Osteoblast (primary cell): ENCODE measurements at regions not wholly inside any gene's neighbourhood (a gene's known extent, or its start where the extent isn't known, plus 50 kb on each side); places are given as distances from the start of the nearest gene placed in this dataset.

Experiments used
- DNase-seq: peaks from one replicate; pipeline ENCODE4 v3.0.0; 2011; ENCODE audit warnings: low spot score, mixed read lengths; ENCODE audit not compliant: insufficient read length; ENCODE audit errors: missing footprints
- H2AFZ ChIP-seq: 2 replicates; pipeline ENCODE4 v1.6.0; 2011; ENCODE audit warnings: mild to moderate bottlenecking, low read length
- H3K27ac ChIP-seq: 2 replicates; pipeline ENCODE4 v1.5.1; 2011; ENCODE audit warnings: mild to moderate bottlenecking, low read depth, low read length, moderate library complexity
- H3K27me3 ChIP-seq: 2 replicates; pipeline ENCODE4 v1.6.0; 2012; ENCODE audit warnings: mild to moderate bottlenecking, control low read depth, inconsistent platforms, low read length, moderate library complexity; ENCODE audit not compliant: insufficient read depth
- H3K36me3 ChIP-seq: 2 replicates; pipeline ENCODE4 v1.5.1; 2011; ENCODE audit warnings: mild to moderate bottlenecking, low read length, control low read depth, moderate library complexity; ENCODE audit not compliant: insufficient read depth
- H3K4me1 ChIP-seq: 2 replicates; pipeline ENCODE4 v1.5.1; 2011; ENCODE audit warnings: mild to moderate bottlenecking, low read length, control low read depth, moderate library complexity; ENCODE audit not compliant: insufficient read depth
- H3K4me2 ChIP-seq: 2 replicates; pipeline ENCODE4 v1.6.0; 2011; ENCODE audit warnings: mild to moderate bottlenecking, low read length; ENCODE audit not compliant: insufficient read depth
- H3K4me3 ChIP-seq: fragments of 200-600 bp; sonication (generic); 3 replicates; pipeline ENCODE4 v1.5.1; 2012; ENCODE audit warnings: mild to moderate bottlenecking, low read length, inconsistent platforms; ENCODE audit not compliant: insufficient read depth
- H3K79me2 ChIP-seq: 2 replicates; pipeline ENCODE4 v1.6.0; 2012; ENCODE audit warnings: mild to moderate bottlenecking, low read length, control low read depth, inconsistent platforms; ENCODE audit not compliant: insufficient read depth
- H3K9me3 ChIP-seq: 2 replicates; pipeline ENCODE4 v1.5.1; 2011; ENCODE audit warnings: low read depth, low read length, control low read depth
- H4K20me1 ChIP-seq: 2 replicates; pipeline ENCODE4 v1.6.0; 2012; ENCODE audit warnings: mild to moderate bottlenecking, low read length, control low read depth; ENCODE audit not compliant: insufficient read depth
- TF ChIP-seq, protein P1 (sequence below): IDR thresholded peaks from 2 replicates; pipeline ENCODE4 v1.5.1; 2011; ENCODE audit warnings: mild to moderate bottlenecking, low read depth, low read length, moderate library complexity; ENCODE audit errors: extremely low read depth

DNA sequence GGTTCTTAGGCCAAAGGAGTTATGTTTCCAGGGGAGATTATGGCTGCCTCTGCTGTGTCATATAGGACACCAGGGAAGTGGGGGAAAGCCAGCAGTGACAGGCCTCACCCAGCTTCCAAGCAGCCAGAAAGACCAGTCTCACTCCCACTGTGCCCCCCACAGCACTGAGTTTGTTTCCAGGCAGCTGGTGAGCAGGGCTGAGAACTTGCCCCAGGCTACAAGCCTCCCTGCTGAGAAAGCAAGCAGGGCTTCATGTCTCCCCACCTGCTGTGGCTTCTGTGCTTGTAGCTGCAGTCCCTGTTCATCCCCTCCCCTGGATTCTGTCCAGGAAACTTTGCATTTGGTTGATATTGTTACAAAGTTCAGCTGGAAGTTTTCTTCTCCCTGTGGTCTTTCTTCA is 376.3 kb downstream of the PDCD6IP start:
- Histone ChIP-seq H3K79me2 (no peaks in the 10 kb centered on the region), H3K4me3 (no peak overlapping the region), H3K27ac (no peak overlapping the region), H4K20me1 (no peaks in the 10 kb centered on the region), H2AFZ (no peak overlapping the region), H3K4me1 (no peaks in the 10 kb centered on the region), H3K4me2 (no peak overlapping the region), H3K36me3 (no peaks in the 10 kb centered on the region), H3K9me3 (no peaks in the 10 kb centered on the region), H3K27me3 (no peaks in the 10 kb centered on the region)
- TF ChIP-seq, protein P1, sequence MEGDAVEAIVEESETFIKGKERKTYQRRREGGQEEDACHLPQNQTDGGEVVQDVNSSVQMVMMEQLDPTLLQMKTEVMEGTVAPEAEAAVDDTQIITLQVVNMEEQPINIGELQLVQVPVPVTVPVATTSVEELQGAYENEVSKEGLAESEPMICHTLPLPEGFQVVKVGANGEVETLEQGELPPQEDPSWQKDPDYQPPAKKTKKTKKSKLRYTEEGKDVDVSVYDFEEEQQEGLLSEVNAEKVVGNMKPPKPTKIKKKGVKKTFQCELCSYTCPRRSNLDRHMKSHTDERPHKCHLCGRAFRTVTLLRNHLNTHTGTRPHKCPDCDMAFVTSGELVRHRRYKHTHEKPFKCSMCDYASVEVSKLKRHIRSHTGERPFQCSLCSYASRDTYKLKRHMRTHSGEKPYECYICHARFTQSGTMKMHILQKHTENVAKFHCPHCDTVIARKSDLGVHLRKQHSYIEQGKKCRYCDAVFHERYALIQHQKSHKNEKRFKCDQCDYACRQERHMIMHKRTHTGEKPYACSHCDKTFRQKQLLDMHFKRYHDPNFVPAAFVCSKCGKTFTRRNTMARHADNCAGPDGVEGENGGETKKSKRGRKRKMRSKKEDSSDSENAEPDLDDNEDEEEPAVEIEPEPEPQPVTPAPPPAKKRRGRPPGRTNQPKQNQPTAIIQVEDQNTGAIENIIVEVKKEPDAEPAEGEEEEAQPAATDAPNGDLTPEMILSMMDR, result no peak
- DNase-seq, result no peak

DNA sequence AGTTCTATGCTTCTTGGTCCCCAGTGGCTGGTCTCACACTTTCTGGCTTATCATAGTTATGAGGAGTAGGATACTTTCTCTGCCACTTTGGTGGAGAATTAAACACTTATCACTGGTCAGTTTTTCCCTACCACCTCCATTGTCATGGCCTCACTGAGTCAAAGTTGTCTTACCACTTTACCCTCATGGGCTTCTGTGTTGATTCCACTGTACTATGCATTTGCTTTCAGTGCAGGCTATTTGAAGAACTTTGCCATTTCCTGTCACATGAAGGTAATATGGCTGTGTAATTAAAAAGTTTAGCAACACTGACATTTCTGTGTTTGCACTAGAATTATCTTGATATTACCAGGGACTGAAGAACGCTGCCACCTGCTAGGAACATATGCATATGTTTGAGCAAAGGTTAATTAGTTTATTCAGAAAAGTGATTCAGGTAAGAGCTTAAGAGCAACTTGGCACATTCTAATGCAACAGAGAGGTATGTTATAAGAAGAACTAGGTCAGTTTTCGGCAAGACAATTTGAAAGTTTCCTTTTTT is 377.3 kb downstream of the PDCD6IP start:
- Histone ChIP-seq H3K27me3 (no peaks in the 10 kb centered on the region), H3K36me3 (no peaks in the 10 kb centered on the region), H3K4me1 (no peaks in the 10 kb centered on the region), H3K4me2 (no peak overlapping the region), H3K9me3 (no peaks in the 10 kb centered on the region), H3K27ac (no peak overlapping the region), H3K4me3 (no peak overlapping the region), H2AFZ (no peak overlapping the region), H4K20me1 (no peaks in the 10 kb centered on the region), H3K79me2 (no peaks in the 10 kb centered on the region)
- DNase-seq, result no peak
- TF ChIP-seq, protein P1, result no peak

DNA sequence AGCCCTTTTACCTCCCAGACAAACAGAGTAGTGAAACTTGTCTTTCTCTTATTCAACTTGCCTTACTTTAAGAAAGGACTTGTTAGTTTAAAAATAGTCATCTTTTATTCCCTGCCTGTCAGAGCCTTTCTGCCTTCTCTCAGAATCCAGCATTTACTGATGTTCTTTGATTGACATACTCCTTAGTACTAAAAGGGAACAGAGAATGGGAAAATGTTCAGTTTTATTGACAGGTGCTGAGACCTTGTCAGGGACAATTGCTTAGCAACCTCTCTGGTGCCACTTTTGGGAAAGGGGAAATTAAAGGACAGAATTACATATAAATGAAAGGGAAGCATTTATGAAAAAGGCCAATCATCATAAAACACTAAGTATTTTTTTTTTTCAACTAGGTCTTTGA is 378.3 kb downstream of the PDCD6IP start:
- H2AFZ ChIP-seq, result no peak overlapping the region
- H3K4me2 ChIP-seq, result no peak overlapping the region
- no peaks in the 10 kb centered on the region for H3K27me3 ChIP-seq
- H3K4me3 ChIP-seq, result no peak overlapping the region
- TF ChIP-seq, protein P1, result no peak
- no peaks in the 10 kb centered on the region for H3K36me3 ChIP-seq
- no peak overlapping the region for H3K27ac ChIP-seq
- H3K4me1 ChIP-seq, result no peaks in the 10 kb centered on the region
- no peak for DNase-seq
- H3K9me3 ChIP-seq, result no peaks in the 10 kb centered on the region
- no peaks in the 10 kb centered on the region for H4K20me1 ChIP-seq
- H3K79me2 ChIP-seq, result no peaks in the 10 kb centered on the region

DNA sequence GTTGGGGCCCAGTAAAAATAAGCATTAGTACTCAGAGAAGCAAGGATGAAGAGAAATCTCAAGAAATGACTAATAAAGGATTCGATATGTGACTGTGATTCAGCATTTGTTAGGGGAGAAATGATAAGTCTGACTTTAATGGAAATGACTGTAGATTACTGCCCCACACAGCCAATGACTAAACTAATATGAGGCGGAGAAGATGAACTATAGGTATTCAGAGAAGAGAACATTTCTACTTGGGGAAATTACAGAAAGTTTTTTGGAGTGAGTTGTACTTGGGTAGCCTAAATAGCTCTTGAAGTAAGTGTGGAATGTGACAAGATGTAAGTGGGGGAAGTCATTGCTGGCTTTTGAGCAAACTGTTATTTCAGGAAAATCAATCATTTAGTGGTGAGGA is 380.0 kb downstream of the PDCD6IP start:
- no peaks in the 10 kb centered on the region for H3K79me2 ChIP-seq
- H3K9me3 ChIP-seq, result no peaks in the 10 kb centered on the region
- no peak overlapping the region for H3K4me3 ChIP-seq
- H3K4me1 ChIP-seq, result no peaks in the 10 kb centered on the region
- H3K4me2 ChIP-seq, result no peak overlapping the region
- H3K27me3 ChIP-seq, result no peaks in the 10 kb centered on the region
- TF ChIP-seq, protein P1, result no peak
- H2AFZ ChIP-seq, result no peak overlapping the region
- H3K36me3 ChIP-seq, result no peaks in the 10 kb centered on the region
- H3K27ac ChIP-seq, result no peak overlapping the region
- DNase-seq, result no peak
- H4K20me1 ChIP-seq, result no peaks in the 10 kb centered on the region
